Erythroblast (primary cell): ENCODE measurements at regions not wholly inside any gene's neighbourhood (a gene's known extent, or its start where the extent isn't known, plus 50 kb on each side); places are given as distances from the start of the nearest gene placed in this dataset.

Experiments
- GATA1 ChIP-seq: IDR thresholded peaks from 2 replicates; pipeline ENCODE4 v1.6.1; 2011; ENCODE audit warnings: low read depth, mild to moderate bottlenecking, control low read depth, low read length, moderate library complexity
- POLR2A ChIP-seq: IDR thresholded peaks from 2 replicates; pipeline ENCODE4 v1.6.1; 2011; ENCODE audit warnings: mild to moderate bottlenecking, low read length

GRCh38 chr6:49300911-49301310, 162.1 kb downstream of the MMUT start:
- TF ChIP-seq POLR2A (no peak), GATA1 (no peak)
